Mesothelial cell of epicardium (in vitro differentiated cells): ENCODE measurements at regions not wholly inside any gene's neighbourhood (a gene's known extent, or its start where the extent isn't known, plus 50 kb on each side); places are given as distances from the start of the nearest gene placed in this dataset.

ENCODE experiments used
- DNase-seq, 2 experiments: peaks; one replicate each; pipeline ENCODE4 v3.0.0; 2021; ENCODE audit warnings: low spot score in 2 of 2; ENCODE audit not compliant: unreplicated experiment in 2 of 2
- H3K27ac Mint-ChIP-seq: 2 replicates; pipeline ENCODE4 v1.8.0; 2021; ENCODE audit warnings: mixed read lengths
- H3K27me3 Mint-ChIP-seq: 2 replicates; pipeline ENCODE4 v1.8.0; 2021; ENCODE audit warnings: low read depth, mixed read lengths
- H3K36me3 Mint-ChIP-seq: 2 replicates; pipeline ENCODE4 v1.8.0; 2021; ENCODE audit warnings: mixed read lengths
- H3K4me1 Mint-ChIP-seq: 2 replicates; pipeline ENCODE4 v1.8.0; 2021; ENCODE audit warnings: mixed read lengths
- H3K4me3 Mint-ChIP-seq: 2 replicates; pipeline ENCODE4 v1.8.0; 2021; ENCODE audit warnings: mild to moderate bottlenecking, moderate library complexity, mixed read lengths
- H3K9me3 Mint-ChIP-seq: 2 replicates; pipeline ENCODE4 v1.8.0; 2021; ENCODE audit warnings: mixed read lengths
- CTCF ChIP-seq: fragments of 200-600 bp; sonication (generic); IDR thresholded peaks from one replicate; pipeline ENCODE4 v1.5.0; 2021; ENCODE audit warnings: antibody characterized with exemption; ENCODE audit not compliant: unreplicated experiment

GRCh38 chr9:107852891-107853290, 363.3 kb upstream of the KLF4 start:
- no peaks in the 10 kb centered on the region for H3K4me1 Mint-ChIP-seq

GRCh38 chr9:107850653-107851052, 361.1 kb upstream of the KLF4 start:
- no peak overlapping the region for H3K4me3 Mint-ChIP-seq
- TF ChIP-seq CTCF = no peak
- peaks cover 5% of the 10 kb centered on the region for H3K9me3 Mint-ChIP-seq
- H3K4me1 Mint-ChIP-seq = no peaks in the 10 kb centered on the region
- no peak for DNase-seq
- H3K36me3 Mint-ChIP-seq = no peaks in the 10 kb centered on the region
- no peak overlapping the region for H3K27ac Mint-ChIP-seq
- H3K27me3 Mint-ChIP-seq = no peaks in the 10 kb centered on the region

More at GRCh38 chr9:107852891-107853290, 363.3 kb upstream of the KLF4 start:
- Mint-ChIP-seq H3K4me3 (no peak overlapping the region), H3K9me3 (peaks cover 5% of the 10 kb centered on the region), H3K27ac (no peak overlapping the region), H3K36me3 (no peaks in the 10 kb centered on the region), H3K27me3 (no peaks in the 10 kb centered on the region)
- DNase-seq = no peak
- no peak for TF ChIP-seq CTCF

- H3K4me1 Mint-ChIP-seq = no peaks in the 10 kb centered on the region
These were observed 358.7 kb upstream of the KLF4 start for GRCh38 chr9:107847978-107848964.

GRCh38 chr9:107842530-107842929, 353.0 kb upstream of the KLF4 start:
- no peaks in the 10 kb centered on the region for H3K4me1 Mint-ChIP-seq

More at GRCh38 chr9:107847978-107848964, 358.7 kb upstream of the KLF4 start:
- H3K36me3 Mint-ChIP-seq = no peaks in the 10 kb centered on the region
- H3K27me3 Mint-ChIP-seq = no peaks in the 10 kb centered on the region
- no peak overlapping the region for H3K4me3 Mint-ChIP-seq
- no peaks in the 10 kb centered on the region for H3K9me3 Mint-ChIP-seq
- TF ChIP-seq CTCF = no peak
- H3K27ac Mint-ChIP-seq = no peak overlapping the region
- DNase-seq = no peak

GRCh38 chr9:107841076-107841475, 351.5 kb upstream of the KLF4 start:
- H3K4me1 Mint-ChIP-seq = no peaks in the 10 kb centered on the region
- H3K9me3 Mint-ChIP-seq = no peaks in the 10 kb centered on the region
- H3K27me3 Mint-ChIP-seq = peaks cover 12% of the 10 kb centered on the region
- H3K27ac Mint-ChIP-seq = no peak overlapping the region
- H3K4me3 Mint-ChIP-seq = no peak overlapping the region
- DNase-seq = no peak
- no peaks in the 10 kb centered on the region for H3K36me3 Mint-ChIP-seq
- TF ChIP-seq CTCF = no peak

More at GRCh38 chr9:107842530-107842929, 353.0 kb upstream of the KLF4 start:
- TF ChIP-seq CTCF = no peak
- Mint-ChIP-seq H3K36me3 (no peaks in the 10 kb centered on the region), H3K27ac (no peak overlapping the region), H3K9me3 (no peaks in the 10 kb centered on the region), H3K27me3 (peaks cover 6% of the 10 kb centered on the region), H3K4me3 (no peak overlapping the region)
- no peak for DNase-seq
